H1 (cell line): ENCODE measurements at regions not wholly inside any gene's neighbourhood (a gene's known extent, or its start where the extent isn't known, plus 50 kb on each side); places are given as distances from the start of the nearest gene placed in this dataset.

Source experiments
- CTCF ChIP-seq, 3 experiments: IDR thresholded peaks; 1 replicate in 2 of 3; 2 replicates in 1 of 3; pipeline versions ENCODE4 v1.5.1 to v1.6.1; 2011; ENCODE audit warnings: low read length in 3 of 3, mild to moderate bottlenecking in 3 of 3, inconsistent platforms in 2 of 3, low read depth in 1 of 3, moderate library complexity in 1 of 3; ENCODE audit not compliant: insufficient read depth in 1 of 3; ENCODE audit errors: control extremely low read depth in 1 of 3
- EZH2 ChIP-seq: fragments of 200-600 bp; sonication (generic); IDR thresholded peaks from 2 replicates; pipeline ENCODE4 v1.7.1; 2012; ENCODE audit warnings: low read depth, mild to moderate bottlenecking, moderate library complexity, low read length, inconsistent platforms; ENCODE audit not compliant: severe bottlenecking
- SIX5 ChIP-seq: IDR thresholded peaks from 2 replicates; pipeline ENCODE4 v1.6.1; 2011; ENCODE audit warnings: mild to moderate bottlenecking, low read depth, low read length
- SP4 ChIP-seq: IDR thresholded peaks from 2 replicates; pipeline ENCODE4 v1.6.1; 2012; ENCODE audit warnings: low read length, inconsistent platforms

GRCh38 chr6:100168148-100168547 lies 174.1 kb upstream of the MCHR2 start (continued):
- TF ChIP-seq CTCF (IDR thresholded peaks at IDR 0.05; ENCODE audit: control extremely low read depth in 1 of 3, insufficient read depth in 1 of 3, low read depth in 1 of 3, low read length in 3 of 3) (no peak), SP4 (no peak), SIX5 (no peak), EZH2 (no peak)
- TF ChIP-seq, all 59 proteins: peak for 0
